ENCODE measurements at regions not wholly inside any gene's neighbourhood (a gene's known extent, or its start where the extent isn't known, plus 50 kb on each side); places are given as distances from the start of the nearest gene placed in this dataset.
"Not testable (repeated sequence)": the region's sequence is repeated elsewhere in the genome, so short reads cannot be mapped to it uniquely, and the experiment has no call there.

DNA sequence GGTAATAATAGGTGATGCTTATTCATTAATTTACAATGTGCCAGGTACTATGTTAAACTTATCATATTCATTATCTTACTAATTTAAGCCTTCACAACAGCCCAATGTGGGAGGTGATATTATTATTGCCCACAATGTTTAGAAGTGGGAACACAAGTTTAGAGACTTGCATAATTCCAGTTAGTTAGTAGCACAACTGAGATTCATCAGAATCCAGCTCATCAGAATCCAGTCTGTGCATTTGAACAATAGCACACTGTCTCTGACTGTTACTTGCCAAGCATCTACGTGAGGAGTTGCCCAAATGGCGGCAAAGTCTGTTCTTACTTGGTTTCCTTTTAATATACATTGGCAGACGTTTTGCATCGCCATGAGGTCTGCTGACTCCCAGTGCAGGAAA is 110.9 kb upstream of the BASP1 start:
- TF ChIP-seq, protein P1, sequence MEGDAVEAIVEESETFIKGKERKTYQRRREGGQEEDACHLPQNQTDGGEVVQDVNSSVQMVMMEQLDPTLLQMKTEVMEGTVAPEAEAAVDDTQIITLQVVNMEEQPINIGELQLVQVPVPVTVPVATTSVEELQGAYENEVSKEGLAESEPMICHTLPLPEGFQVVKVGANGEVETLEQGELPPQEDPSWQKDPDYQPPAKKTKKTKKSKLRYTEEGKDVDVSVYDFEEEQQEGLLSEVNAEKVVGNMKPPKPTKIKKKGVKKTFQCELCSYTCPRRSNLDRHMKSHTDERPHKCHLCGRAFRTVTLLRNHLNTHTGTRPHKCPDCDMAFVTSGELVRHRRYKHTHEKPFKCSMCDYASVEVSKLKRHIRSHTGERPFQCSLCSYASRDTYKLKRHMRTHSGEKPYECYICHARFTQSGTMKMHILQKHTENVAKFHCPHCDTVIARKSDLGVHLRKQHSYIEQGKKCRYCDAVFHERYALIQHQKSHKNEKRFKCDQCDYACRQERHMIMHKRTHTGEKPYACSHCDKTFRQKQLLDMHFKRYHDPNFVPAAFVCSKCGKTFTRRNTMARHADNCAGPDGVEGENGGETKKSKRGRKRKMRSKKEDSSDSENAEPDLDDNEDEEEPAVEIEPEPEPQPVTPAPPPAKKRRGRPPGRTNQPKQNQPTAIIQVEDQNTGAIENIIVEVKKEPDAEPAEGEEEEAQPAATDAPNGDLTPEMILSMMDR (IDR thresholded peaks at IDR 0.05; ENCODE audit: low read depth, low read length, missing control alignments), result no peak
- no peak overlapping the region for H3K4me3 ChIP-seq (ENCODE audit: low read depth, low read length)
- in situ Hi-C loops (cut with HindIII; ENCODE audit: low sequenced_read_pairs), result no loop called here
- no peak for DNase-seq (ENCODE audit: low read depth)

DNA sequence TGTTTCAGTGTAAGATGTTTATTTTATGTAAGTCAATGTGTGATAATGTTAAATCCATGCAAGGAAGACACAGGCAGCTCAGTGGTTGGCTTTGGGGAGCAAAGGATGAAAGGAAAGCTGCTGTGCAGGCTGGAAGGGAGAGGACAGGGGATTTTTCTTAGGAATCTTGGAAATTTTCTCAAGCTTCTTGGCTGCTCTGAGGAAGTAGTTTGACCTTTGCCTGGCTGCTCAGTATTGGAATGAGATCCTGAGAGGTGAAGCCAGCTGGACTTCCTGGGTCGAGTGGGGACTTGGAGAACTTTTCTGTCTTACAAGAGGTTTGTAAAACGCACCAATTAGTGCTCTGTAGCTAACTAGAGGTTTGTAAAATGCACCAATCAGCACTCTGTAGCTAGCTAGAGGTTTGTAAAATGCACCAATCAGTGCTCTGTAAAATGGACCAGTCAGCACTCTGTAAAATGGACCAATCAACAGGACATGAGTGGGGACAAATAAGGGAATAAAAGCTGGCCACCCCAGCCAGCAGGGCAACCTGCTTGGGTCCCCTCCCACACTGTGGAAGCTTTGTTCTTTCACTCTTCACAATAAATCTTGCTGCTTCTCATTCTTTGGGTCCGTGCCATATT is 105.2 kb upstream of the BASP1 start:
- H3K4me3 ChIP-seq (ENCODE audit: low read depth, low read length); DNase-seq (ENCODE audit: low read depth); in situ Hi-C loops (cut with HindIII; ENCODE audit: low sequenced_read_pairs): not testable (repeated sequence)

DNA sequence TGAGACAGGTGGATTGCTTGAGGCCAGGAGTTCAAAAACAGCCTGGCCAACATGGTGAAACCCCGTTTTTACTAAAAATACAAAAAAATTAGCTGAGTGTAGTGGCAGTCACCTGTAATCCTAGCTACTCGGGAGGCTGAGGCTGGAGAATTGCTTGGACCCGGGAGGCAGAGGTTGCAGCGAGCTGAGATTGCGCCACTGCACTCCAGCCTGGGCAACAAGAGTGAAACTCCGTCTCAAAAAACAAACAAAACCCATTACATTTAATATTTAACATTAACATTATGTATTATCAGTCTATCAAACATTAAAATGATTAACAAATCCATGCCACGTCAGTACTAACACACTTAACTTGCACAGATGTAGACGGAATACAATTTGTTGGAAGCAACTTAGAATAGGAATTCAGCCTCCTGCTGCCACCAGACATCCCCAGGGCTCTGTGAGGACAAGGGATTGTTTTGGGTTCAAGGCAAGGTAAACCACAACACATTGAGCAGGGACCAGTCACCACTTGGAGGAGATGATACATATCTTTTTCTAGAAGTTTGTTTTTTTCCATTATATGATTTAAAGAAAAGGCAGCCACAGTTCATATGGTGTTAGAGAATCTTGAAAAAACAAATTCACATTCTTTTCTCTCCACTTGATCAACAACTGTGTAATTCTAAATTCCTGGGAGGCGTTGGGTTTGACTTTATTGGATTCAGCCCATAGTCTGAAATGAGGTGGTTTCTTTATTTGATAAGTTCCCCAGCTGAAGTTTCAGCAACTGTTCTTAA is 104.1 kb upstream of the BASP1 start:
- in situ Hi-C loops (cut with HindIII; ENCODE audit: low sequenced_read_pairs), result no loop called here
- TF ChIP-seq, protein P1 (IDR thresholded peaks at IDR 0.05; ENCODE audit: low read depth, low read length, missing control alignments), result no peak
- peak; percentile 95 for DNase-seq (ENCODE audit: low read depth)
- no peak overlapping the region for H3K4me3 ChIP-seq (ENCODE audit: low read depth, low read length)

DNA sequence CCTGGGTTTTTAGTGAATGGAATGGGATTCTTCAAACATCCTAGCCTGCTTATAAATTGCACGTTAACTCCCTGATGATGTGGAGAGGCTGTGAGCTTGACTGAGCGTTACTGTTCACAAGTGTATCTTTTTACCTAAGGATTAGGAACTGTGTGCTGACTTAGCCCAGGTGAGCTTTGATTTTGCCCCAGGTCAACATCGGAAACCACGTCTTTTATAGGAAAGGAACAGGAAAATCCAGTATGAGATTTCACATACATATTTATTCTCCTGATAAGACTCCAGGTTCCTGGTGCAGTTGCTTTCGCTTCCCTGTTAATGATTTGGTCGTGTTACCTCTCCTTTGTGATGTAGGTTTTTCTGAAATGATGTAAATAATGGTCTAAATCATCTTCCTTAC is 103.2 kb upstream of the BASP1 start:
- no peak for DNase-seq (ENCODE audit: low read depth)
- in situ Hi-C loops (cut with HindIII; ENCODE audit: low sequenced_read_pairs), result no loop called here
- no peak overlapping the region for H3K4me3 ChIP-seq (ENCODE audit: low read depth, low read length)
- TF ChIP-seq, protein P1 (IDR thresholded peaks at IDR 0.05; ENCODE audit: low read depth, low read length, missing control alignments), result no peak

DNA sequence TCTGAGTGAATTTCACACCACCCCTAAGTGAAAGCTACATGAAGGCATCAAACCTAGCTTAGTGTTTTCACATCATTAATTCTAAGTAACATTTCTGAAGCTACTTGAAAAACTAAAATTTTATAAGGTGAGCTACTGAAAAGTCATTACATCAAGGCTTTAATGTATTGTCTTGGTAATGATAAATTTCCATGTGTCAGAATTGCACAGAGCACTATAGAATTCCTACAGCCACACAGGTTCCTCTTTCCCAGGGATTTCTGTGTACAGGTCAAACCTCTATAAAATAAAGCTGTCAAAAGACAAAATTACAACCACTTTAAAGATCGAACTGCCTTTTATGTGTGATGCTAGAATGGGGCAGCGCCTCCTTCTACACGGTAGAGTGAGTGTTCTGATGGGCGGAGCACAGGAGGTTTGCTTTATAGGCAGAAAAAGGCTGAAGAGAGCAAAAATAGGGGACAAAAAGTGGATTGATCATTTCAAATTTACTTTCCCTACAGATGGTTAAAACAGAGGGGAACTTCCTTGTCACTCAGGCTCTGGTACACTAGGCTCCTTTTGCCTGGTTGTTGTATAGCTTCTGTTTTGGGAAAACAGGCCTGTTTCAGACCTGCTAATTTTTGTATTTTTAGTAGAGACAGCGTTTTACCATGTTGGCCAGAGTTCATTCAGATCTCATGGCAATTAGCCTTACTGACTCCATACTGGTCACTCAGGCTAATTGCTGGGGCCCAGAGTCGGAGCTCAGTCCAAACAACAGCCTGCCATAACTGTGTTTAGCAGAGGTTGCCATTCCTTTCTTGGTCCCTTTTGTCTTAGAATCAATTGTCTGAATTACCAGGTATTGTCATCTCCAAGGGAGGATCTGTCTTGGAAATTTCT is 102.5 kb upstream of the BASP1 start:
- TF ChIP-seq, protein P1 (IDR thresholded peaks at IDR 0.05; ENCODE audit: low read depth, low read length, missing control alignments), result no peak
- no peak overlapping the region for H3K4me3 ChIP-seq (ENCODE audit: low read depth, low read length)

DNA sequence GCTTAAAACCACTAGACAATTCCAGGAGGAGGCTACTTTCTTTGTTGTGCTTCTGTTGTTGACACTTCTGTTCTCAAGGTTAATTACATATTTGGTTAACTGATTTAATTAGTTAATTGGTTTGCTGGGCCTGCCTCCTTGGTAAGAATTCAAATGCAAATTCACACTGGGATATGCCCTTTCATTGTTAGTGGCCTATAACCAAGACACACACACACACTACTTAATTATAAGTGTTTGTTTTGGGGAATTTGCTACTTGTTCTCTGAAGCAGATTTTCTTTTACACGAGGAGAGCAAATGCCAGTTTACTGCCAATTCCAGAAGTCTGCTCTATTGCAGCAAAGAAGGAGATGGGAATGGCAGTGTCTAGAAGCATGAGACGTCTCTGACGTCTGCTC is 101.6 kb upstream of the BASP1 start:
- no peak for DNase-seq (ENCODE audit: low read depth)
- in situ Hi-C loops (cut with HindIII; ENCODE audit: low sequenced_read_pairs), result no loop called here
- TF ChIP-seq, protein P1 (IDR thresholded peaks at IDR 0.05; ENCODE audit: low read depth, low read length, missing control alignments), result no peak
- H3K4me3 ChIP-seq (ENCODE audit: low read depth, low read length), result no peak overlapping the region

More for the DNA sequence above, 102.5 kb upstream of the BASP1 start:
- in situ Hi-C loops (cut with HindIII; ENCODE audit: low sequenced_read_pairs), result no loop called here
- DNase-seq (ENCODE audit: low read depth), result no peak

All from astrocyte of the cerebellum (primary cell).